GM23338 (cell line): ENCODE measurements at regions not wholly inside any gene's neighbourhood (a gene's known extent, or its start where the extent isn't known, plus 50 kb on each side); places are given as distances from the start of the nearest gene placed in this dataset.

Experiments
- ATAC-seq: fragments of 200-7000 bp; cut with Tn5 transposase; 3 replicates; pipeline ENCODE4 v1.9.1; 2020
- DNase-seq: peaks from one replicate; pipeline ENCODE4 v3.0.0-alpha.2; 2015; ENCODE audit warnings: low spot score
- H2AFZ ChIP-seq: fragments of 200-600 bp; sonication (generic); 2 replicates; pipeline ENCODE4 v1.8.0; 2016; ENCODE audit warnings: antibody characterized with exemption, mild to moderate bottlenecking, moderate library complexity
- H3F3A ChIP-seq: fragments of 200-600 bp; sonication (generic); replicated peaks from 2 replicates; pipeline ENCODE4 v1.8.0; 2017; ENCODE audit warnings: antibody characterized with exemption, mixed run types, low read depth
- H3K27ac ChIP-seq: fragments of 200-600 bp; sonication (generic); 2 replicates; pipeline ENCODE4 v1.6.1; 2016; ENCODE audit warnings: low read depth
- H3K27me3 ChIP-seq: fragments of 200-600 bp; sonication (generic); 2 replicates; pipeline ENCODE4 v1.8.0; 2016; ENCODE audit warnings: mild to moderate bottlenecking, mixed run types, moderate library complexity; ENCODE audit not compliant: insufficient read depth
- H3K36me3 ChIP-seq: fragments of 200-600 bp; sonication (generic); 2 replicates; pipeline ENCODE4 v1.8.0; 2016; ENCODE audit warnings: mild to moderate bottlenecking; ENCODE audit not compliant: insufficient read depth
- H3K4me1 ChIP-seq: fragments of 200-600 bp; sonication (generic); 2 replicates; pipeline ENCODE4 v1.8.0; 2016; ENCODE audit warnings: mild to moderate bottlenecking, moderate library complexity; ENCODE audit not compliant: insufficient read depth
- H3K4me2 ChIP-seq: fragments of 200-600 bp; sonication (generic); 2 replicates; pipeline ENCODE4 v1.7.1; 2017; ENCODE audit warnings: mixed run types
- H3K4me3 ChIP-seq: fragments of 200-600 bp; sonication (generic); 2 replicates; pipeline ENCODE4 v1.6.1; 2016; ENCODE audit warnings: mixed run types
- H3K79me2 ChIP-seq: fragments of 200-600 bp; sonication (generic); replicated peaks from 2 replicates; pipeline ENCODE4 v1.8.0; 2017; ENCODE audit warnings: mild to moderate bottlenecking; ENCODE audit not compliant: insufficient read depth
- H3K9me2 ChIP-seq: fragments of 200-600 bp; sonication (generic); 2 replicates; pipeline ENCODE4 v1.8.0; 2017; ENCODE audit not compliant: insufficient read depth
- H4K20me1 ChIP-seq: fragments of 200-600 bp; sonication (generic); replicated peaks from 2 replicates; pipeline ENCODE4 v1.8.0; 2017; ENCODE audit warnings: mild to moderate bottlenecking; ENCODE audit not compliant: insufficient read depth
- H3K27ac Mint-ChIP-seq: 2 replicates; pipeline ENCODE4 v1.8.0; 2020; ENCODE audit warnings: inconsistent platforms, mild to moderate bottlenecking, moderate library complexity, mixed read lengths
- H3K27me3 Mint-ChIP-seq: 3 replicates; pipeline ENCODE4 v1.8.0; 2022; ENCODE audit warnings: low read depth, mild to moderate bottlenecking, moderate library complexity, mixed read lengths, inconsistent platforms; ENCODE audit not compliant: insufficient read depth, poor library complexity
- H3K36me3 Mint-ChIP-seq: 3 replicates; pipeline ENCODE4 v1.8.0; 2021; ENCODE audit warnings: low read depth, mild to moderate bottlenecking, inconsistent platforms, moderate library complexity, mixed read lengths
- H3K4me1 Mint-ChIP-seq: 3 replicates; pipeline ENCODE4 v1.8.0; 2020; ENCODE audit warnings: mild to moderate bottlenecking, inconsistent platforms, mixed read lengths
- H3K4me3 Mint-ChIP-seq: 3 replicates; pipeline ENCODE4 v1.8.0; 2021; ENCODE audit warnings: moderate library complexity, mild to moderate bottlenecking, inconsistent platforms, mixed read lengths
- H3K9me3 Mint-ChIP-seq: 3 replicates; pipeline ENCODE4 v1.8.0; 2020; ENCODE audit warnings: moderate library complexity, mild to moderate bottlenecking, inconsistent platforms, mixed read lengths
- CREB1 ChIP-seq: fragments of 250-450 bp; sonication (Bioruptor Pico); IDR thresholded peaks from 2 replicates; pipeline ENCODE4 v1.5.0; 2020; ENCODE audit warnings: low read depth, mild to moderate bottlenecking, moderate library complexity
- EZH2 ChIP-seq: fragments of 200-600 bp; sonication (generic); IDR thresholded peaks from one replicate; pipeline ENCODE4 v1.8.0; 2017; ENCODE audit warnings: antibody characterized with exemption, mild to moderate bottlenecking, low read depth; ENCODE audit not compliant: unreplicated experiment
- EZH2phosphoT487 ChIP-seq: fragments of 200-600 bp; sonication (generic); IDR thresholded peaks from one replicate; pipeline ENCODE4 v1.8.1; 2018; ENCODE audit warnings: antibody characterized with exemption; ENCODE audit not compliant: unreplicated experiment
- JUNB ChIP-seq: IDR thresholded peaks from one replicate; pipeline ENCODE4 v1.6.1; 2016; ENCODE audit warnings: antibody characterized with exemption; ENCODE audit not compliant: unreplicated experiment
- NANOG ChIP-seq: IDR thresholded peaks from 2 replicates; pipeline ENCODE4 v1.6.1; 2016; ENCODE audit warnings: antibody characterized with exemption, borderline replicate concordance
- POLR2AphosphoS5 ChIP-seq: IDR thresholded peaks from 2 replicates; pipeline ENCODE4 v1.6.1; 2016; ENCODE audit warnings: antibody characterized with exemption, low read depth
- STAT1 ChIP-seq: IDR thresholded peaks from one replicate; pipeline ENCODE4 v1.6.1; 2016; ENCODE audit warnings: antibody characterized with exemption; ENCODE audit not compliant: unreplicated experiment
- ZNF114 ChIP-seq: fragments of 250-450 bp; sonication (Bioruptor Pico); IDR thresholded peaks from 2 replicates; pipeline ENCODE4 v1.5.0; 2020; ENCODE audit warnings: mild to moderate bottlenecking, moderate library complexity
- ZNF331 ChIP-seq: fragments of 250-450 bp; sonication (Bioruptor Pico); IDR thresholded peaks from 2 replicates; pipeline ENCODE4 v1.5.0; 2020; ENCODE audit warnings: low read depth, mild to moderate bottlenecking, moderate library complexity
- TF ChIP-seq, protein P1 (sequence below): IDR thresholded peaks from 2 replicates; pipeline ENCODE4 v1.6.1; 2016; ENCODE audit warnings: antibody characterized with exemption
- TF ChIP-seq, protein P2 (sequence below), 2 experiments: fragments of 200-600 bp in 1 of 2; sonication (generic) in 1 of 2; conservative IDR thresholded peaks; 2 replicates each; pipeline versions ENCODE4 v1.5.1 to v1.6.1; 2016 to 2017; ENCODE audit warnings: antibody characterized with exemption in 2 of 2, low read depth in 2 of 2, mild to moderate bottlenecking in 2 of 2, moderate library complexity in 1 of 2
- TF ChIP-seq, protein P3 (sequence below): IDR thresholded peaks from one replicate; pipeline ENCODE4 v1.6.1; 2018; ENCODE audit warnings: antibody characterized with exemption; ENCODE audit not compliant: unreplicated experiment
- TF ChIP-seq, protein P4 (sequence below): fragments of 250-450 bp; sonication (Bioruptor Pico); IDR thresholded peaks from 2 replicates; pipeline ENCODE4 v1.5.0; 2020; ENCODE audit warnings: mild to moderate bottlenecking, moderate library complexity

DNA sequence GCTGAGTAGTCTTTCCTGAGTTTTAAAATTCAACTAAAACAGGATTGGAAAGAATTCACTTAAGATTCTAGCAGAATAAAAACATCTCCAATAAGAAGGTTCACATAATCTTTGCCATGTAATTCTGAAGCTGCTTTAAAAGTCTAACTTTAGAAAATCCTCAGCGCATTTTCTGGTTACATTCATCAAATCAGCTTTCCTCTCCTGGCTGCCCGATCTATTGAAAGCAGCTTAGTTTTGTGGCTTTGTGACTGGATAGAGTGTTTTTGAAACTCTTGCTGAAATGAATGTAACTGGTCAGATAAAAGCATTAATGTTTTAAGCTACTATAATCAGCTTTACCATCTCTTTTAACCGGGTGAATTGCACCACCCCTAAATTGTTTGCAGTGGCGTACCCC lies 66.8 kb downstream of the DOP1B start:
- Mint-ChIP-seq H3K9me3 (no peaks in the 10 kb centered on the region), H3K4me3 (no peak overlapping the region), H3K27ac (no peak overlapping the region), H3K27me3 (peaks cover 3% of the 10 kb centered on the region), H3K36me3 (no peaks in the 10 kb centered on the region), H3K4me1 (no peaks in the 10 kb centered on the region)
- Histone ChIP-seq H4K20me1 (no peaks in the 10 kb centered on the region), H3K36me3 (no peaks in the 10 kb centered on the region), H3F3A (no peaks in the 10 kb centered on the region), H3K4me3 (no peak overlapping the region), H3K79me2 (no peaks in the 10 kb centered on the region), H3K4me2 (no peak overlapping the region), H3K27ac (no peak overlapping the region), H3K27me3 (no peaks in the 10 kb centered on the region), H3K4me1 (no peaks in the 10 kb centered on the region), H3K9me2 (no peaks in the 10 kb centered on the region), H2AFZ (no peak overlapping the region)
- TF ChIP-seq, protein P1, sequence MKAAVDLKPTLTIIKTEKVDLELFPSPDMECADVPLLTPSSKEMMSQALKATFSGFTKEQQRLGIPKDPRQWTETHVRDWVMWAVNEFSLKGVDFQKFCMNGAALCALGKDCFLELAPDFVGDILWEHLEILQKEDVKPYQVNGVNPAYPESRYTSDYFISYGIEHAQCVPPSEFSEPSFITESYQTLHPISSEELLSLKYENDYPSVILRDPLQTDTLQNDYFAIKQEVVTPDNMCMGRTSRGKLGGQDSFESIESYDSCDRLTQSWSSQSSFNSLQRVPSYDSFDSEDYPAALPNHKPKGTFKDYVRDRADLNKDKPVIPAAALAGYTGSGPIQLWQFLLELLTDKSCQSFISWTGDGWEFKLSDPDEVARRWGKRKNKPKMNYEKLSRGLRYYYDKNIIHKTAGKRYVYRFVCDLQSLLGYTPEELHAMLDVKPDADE: no peak
- TF ChIP-seq CREB1 (no peak), EZH2 (no peak), JUNB (no peak), EZH2phosphoT487 (no peak), POLR2AphosphoS5 (no peak), NANOG (no peak), ZNF114 (no peak), STAT1 (no peak), ZNF331 (no peak)
- TF ChIP-seq, protein P2, sequence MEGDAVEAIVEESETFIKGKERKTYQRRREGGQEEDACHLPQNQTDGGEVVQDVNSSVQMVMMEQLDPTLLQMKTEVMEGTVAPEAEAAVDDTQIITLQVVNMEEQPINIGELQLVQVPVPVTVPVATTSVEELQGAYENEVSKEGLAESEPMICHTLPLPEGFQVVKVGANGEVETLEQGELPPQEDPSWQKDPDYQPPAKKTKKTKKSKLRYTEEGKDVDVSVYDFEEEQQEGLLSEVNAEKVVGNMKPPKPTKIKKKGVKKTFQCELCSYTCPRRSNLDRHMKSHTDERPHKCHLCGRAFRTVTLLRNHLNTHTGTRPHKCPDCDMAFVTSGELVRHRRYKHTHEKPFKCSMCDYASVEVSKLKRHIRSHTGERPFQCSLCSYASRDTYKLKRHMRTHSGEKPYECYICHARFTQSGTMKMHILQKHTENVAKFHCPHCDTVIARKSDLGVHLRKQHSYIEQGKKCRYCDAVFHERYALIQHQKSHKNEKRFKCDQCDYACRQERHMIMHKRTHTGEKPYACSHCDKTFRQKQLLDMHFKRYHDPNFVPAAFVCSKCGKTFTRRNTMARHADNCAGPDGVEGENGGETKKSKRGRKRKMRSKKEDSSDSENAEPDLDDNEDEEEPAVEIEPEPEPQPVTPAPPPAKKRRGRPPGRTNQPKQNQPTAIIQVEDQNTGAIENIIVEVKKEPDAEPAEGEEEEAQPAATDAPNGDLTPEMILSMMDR (conservative IDR thresholded peaks at IDR 0.05; ENCODE audit: low read depth in 2 of 2): no peak
- TF ChIP-seq, protein P3, sequence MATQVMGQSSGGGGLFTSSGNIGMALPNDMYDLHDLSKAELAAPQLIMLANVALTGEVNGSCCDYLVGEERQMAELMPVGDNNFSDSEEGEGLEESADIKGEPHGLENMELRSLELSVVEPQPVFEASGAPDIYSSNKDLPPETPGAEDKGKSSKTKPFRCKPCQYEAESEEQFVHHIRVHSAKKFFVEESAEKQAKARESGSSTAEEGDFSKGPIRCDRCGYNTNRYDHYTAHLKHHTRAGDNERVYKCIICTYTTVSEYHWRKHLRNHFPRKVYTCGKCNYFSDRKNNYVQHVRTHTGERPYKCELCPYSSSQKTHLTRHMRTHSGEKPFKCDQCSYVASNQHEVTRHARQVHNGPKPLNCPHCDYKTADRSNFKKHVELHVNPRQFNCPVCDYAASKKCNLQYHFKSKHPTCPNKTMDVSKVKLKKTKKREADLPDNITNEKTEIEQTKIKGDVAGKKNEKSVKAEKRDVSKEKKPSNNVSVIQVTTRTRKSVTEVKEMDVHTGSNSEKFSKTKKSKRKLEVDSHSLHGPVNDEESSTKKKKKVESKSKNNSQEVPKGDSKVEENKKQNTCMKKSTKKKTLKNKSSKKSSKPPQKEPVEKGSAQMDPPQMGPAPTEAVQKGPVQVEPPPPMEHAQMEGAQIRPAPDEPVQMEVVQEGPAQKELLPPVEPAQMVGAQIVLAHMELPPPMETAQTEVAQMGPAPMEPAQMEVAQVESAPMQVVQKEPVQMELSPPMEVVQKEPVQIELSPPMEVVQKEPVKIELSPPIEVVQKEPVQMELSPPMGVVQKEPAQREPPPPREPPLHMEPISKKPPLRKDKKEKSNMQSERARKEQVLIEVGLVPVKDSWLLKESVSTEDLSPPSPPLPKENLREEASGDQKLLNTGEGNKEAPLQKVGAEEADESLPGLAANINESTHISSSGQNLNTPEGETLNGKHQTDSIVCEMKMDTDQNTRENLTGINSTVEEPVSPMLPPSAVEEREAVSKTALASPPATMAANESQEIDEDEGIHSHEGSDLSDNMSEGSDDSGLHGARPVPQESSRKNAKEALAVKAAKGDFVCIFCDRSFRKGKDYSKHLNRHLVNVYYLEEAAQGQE: no peak
- TF ChIP-seq, protein P4, sequence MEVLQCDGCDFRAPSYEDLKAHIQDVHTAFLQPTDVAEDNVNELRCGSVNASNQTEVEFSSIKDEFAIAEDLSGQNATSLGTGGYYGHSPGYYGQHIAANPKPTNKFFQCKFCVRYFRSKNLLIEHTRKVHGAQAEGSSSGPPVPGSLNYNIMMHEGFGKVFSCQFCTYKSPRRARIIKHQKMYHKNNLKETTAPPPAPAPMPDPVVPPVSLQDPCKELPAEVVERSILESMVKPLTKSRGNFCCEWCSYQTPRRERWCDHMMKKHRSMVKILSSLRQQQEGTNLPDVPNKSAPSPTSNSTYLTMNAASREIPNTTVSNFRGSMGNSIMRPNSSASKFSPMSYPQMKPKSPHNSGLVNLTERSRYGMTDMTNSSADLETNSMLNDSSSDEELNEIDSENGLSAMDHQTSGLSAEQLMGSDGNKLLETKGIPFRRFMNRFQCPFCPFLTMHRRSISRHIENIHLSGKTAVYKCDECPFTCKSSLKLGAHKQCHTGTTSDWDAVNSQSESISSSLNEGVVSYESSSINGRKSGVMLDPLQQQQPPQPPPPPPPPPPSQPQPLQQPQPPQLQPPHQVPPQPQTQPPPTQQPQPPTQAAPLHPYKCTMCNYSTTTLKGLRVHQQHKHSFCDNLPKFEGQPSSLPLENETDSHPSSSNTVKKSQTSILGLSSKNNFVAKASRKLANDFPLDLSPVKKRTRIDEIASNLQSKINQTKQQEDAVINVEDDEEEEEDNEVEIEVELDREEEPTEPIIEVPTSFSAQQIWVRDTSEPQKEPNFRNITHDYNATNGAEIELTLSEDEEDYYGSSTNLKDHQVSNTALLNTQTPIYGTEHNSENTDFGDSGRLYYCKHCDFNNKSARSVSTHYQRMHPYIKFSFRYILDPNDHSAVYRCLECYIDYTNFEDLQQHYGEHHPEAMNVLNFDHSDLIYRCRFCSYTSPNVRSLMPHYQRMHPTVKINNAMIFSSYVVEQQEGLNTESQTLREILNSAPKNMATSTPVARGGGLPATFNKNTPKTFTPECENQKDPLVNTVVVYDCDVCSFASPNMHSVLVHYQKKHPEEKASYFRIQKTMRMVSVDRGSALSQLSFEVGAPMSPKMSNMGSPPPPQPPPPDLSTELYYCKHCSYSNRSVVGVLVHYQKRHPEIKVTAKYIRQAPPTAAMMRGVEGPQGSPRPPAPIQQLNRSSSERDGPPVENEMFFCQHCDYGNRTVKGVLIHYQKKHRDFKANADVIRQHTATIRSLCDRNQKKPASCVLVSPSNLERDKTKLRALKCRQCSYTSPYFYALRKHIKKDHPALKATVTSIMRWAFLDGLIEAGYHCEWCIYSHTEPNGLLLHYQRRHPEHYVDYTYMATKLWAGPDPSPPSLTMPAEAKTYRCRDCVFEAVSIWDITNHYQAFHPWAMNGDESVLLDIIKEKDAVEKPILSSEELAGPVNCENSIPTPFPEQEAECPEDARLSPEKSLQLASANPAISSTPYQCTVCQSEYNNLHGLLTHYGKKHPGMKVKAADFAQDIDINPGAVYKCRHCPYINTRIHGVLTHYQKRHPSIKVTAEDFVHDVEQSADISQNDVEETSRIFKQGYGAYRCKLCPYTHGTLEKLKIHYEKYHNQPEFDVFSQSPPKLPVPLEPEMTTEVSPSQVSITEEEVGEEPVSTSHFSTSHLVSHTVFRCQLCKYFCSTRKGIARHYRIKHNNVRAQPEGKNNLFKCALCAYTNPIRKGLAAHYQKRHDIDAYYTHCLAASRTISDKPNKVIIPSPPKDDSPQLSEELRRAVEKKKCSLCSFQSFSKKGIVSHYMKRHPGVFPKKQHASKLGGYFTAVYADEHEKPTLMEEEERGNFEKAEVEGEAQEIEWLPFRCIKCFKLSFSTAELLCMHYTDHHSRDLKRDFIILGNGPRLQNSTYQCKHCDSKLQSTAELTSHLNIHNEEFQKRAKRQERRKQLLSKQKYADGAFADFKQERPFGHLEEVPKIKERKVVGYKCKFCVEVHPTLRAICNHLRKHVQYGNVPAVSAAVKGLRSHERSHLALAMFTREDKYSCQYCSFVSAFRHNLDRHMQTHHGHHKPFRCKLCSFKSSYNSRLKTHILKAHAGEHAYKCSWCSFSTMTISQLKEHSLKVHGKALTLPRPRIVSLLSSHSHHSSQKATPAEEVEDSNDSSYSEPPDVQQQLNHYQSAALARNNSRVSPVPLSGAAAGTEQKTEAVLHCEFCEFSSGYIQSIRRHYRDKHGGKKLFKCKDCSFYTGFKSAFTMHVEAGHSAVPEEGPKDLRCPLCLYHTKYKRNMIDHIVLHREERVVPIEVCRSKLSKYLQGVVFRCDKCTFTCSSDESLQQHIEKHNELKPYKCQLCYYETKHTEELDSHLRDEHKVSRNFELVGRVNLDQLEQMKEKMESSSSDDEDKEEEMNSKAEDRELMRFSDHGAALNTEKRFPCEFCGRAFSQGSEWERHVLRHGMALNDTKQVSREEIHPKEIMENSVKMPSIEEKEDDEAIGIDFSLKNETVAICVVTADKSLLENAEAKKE (CRISPR knock-in tag): no peak
- ATAC-seq (no peak), DNase-seq (no peak)
